ENCODE measurements at regions not wholly inside any gene's neighbourhood (a gene's known extent, or its start where the extent isn't known, plus 50 kb on each side); places are given as distances from the start of the nearest gene placed in this dataset.

GRCh38 chrX:63561425-63561824, 210.3 kb upstream of the SPIN4 start:
- Histone ChIP-seq H3K36me3 (ENCODE audit: insufficient read depth, low read length) (no peaks in the 10 kb centered on the region), H3K9me3 (ENCODE audit: low read length) (no peaks in the 10 kb centered on the region), H3K4me2 (ENCODE audit: low read length) (peak overlapping the region; percentile 65), H3K4me3 (ENCODE audit: low read length) (peak overlapping the region; percentile 81), H3K9ac (ENCODE audit: low read length) (peak overlapping the region; percentile 70), H3K27ac (ENCODE audit: low read length) (peak overlapping the region; percentile 71), H2AFZ (ENCODE audit: low read depth, low read length) (peak overlapping the region; percentile 45), H3K27me3 (ENCODE audit: insufficient read depth, low read depth, low read length) (no peaks in the 10 kb centered on the region), H3F3A (ENCODE audit: insufficient read depth, low read length, poor library complexity, severe bottlenecking) (no peaks in the 10 kb centered on the region), H3K79me2 (replicated peaks; ENCODE audit: insufficient read depth, low read length) (peaks cover 27% of the 10 kb centered on the region), H3K9me2 (ENCODE audit: insufficient read depth, low read length) (no peaks in the 10 kb centered on the region), H4K20me1 (ENCODE audit: insufficient read depth) (no peaks in the 10 kb centered on the region)
- TF ChIP-seq SMC3 (conservative IDR thresholded peaks at IDR 0.05; ENCODE audit: poor library complexity): no peak
- TF ChIP-seq EZH2 (IDR thresholded peaks at IDR 0.05; ENCODE audit: borderline replicate concordance, insufficient read depth, low read length, poor library complexity, severe bottlenecking): no peak
- no peak for TF ChIP-seq REST (IDR thresholded peaks at IDR 0.05; ENCODE audit: borderline replicate concordance)
- no peak for TF ChIP-seq RAD21 (conservative IDR thresholded peaks at IDR 0.05)
- TF ChIP-seq MXI1 (conservative IDR thresholded peaks at IDR 0.05; ENCODE audit: poor library complexity, severe bottlenecking): no peak

GRCh38 chrX:63560601-63561218, 209.6 kb upstream of the SPIN4 start:
- peak overlapping the region; percentile 81 for H3K4me3 ChIP-seq (ENCODE audit: low read length)
- peaks cover 27% of the 10 kb centered on the region for H3K79me2 ChIP-seq (replicated peaks; ENCODE audit: insufficient read depth, low read length)
- H4K20me1 ChIP-seq (ENCODE audit: insufficient read depth): no peaks in the 10 kb centered on the region
- no peaks in the 10 kb centered on the region for H3K9me2 ChIP-seq (ENCODE audit: insufficient read depth, low read length)
- H3K27ac ChIP-seq (ENCODE audit: low read length): peak overlapping the region; percentile 71
- H3K9ac ChIP-seq (ENCODE audit: low read length): peak overlapping the region; percentile 70
- peak overlapping the region; percentile 65 for H3K4me2 ChIP-seq (ENCODE audit: low read length)
- H3K36me3 ChIP-seq (ENCODE audit: insufficient read depth, low read length): no peaks in the 10 kb centered on the region
- TF ChIP-seq SMC3 (conservative IDR thresholded peaks at IDR 0.05; ENCODE audit: poor library complexity): peak; percentile 33
- peak; percentile 39 for TF ChIP-seq RAD21 (conservative IDR thresholded peaks at IDR 0.05)
- TF ChIP-seq EZH2 (IDR thresholded peaks at IDR 0.05; ENCODE audit: borderline replicate concordance, insufficient read depth, low read length, poor library complexity, severe bottlenecking): no peak
- TF ChIP-seq MXI1 (conservative IDR thresholded peaks at IDR 0.05; ENCODE audit: poor library complexity, severe bottlenecking): peak; percentile 82
- peak; percentile 55 for TF ChIP-seq POLR2AphosphoS5 (IDR thresholded peaks at IDR 0.05)
- no peak for TF ChIP-seq CTCF (IDR thresholded peaks at IDR 0.05; ENCODE audit: poor library complexity, severe bottlenecking)
- TF ChIP-seq REST (IDR thresholded peaks at IDR 0.05; ENCODE audit: borderline replicate concordance): no peak
- TF ChIP-seq EP300 (conservative IDR thresholded peaks at IDR 0.05; ENCODE audit: poor library complexity, severe bottlenecking): no peak
- H3K27me3 ChIP-seq (ENCODE audit: insufficient read depth, low read depth, low read length): no peaks in the 10 kb centered on the region
- H2AFZ ChIP-seq (ENCODE audit: low read depth, low read length): peak overlapping the region; percentile 45
- H3K9me3 ChIP-seq (ENCODE audit: low read length): no peaks in the 10 kb centered on the region
- H3F3A ChIP-seq (ENCODE audit: insufficient read depth, low read length, poor library complexity, severe bottlenecking): no peaks in the 10 kb centered on the region
